HG03442 (cell line): ENCODE measurements at regions not wholly inside any gene's neighbourhood (a gene's known extent, or its start where the extent isn't known, plus 50 kb on each side); places are given as distances from the start of the nearest gene placed in this dataset.

Experiments used
- ATAC-seq: cut with Tn5 transposase; IDR thresholded peaks from one replicate; pipeline ENCODE4 v1.9.1; 2021; ENCODE audit warnings: mild to moderate bottlenecking, moderate library complexity; ENCODE audit not compliant: unreplicated experiment

GRCh38 chr14:28707814-28708213, 58.8 kb upstream of the FOXG1 start:
- no peak for ATAC-seq

- ATAC-seq, result no peak
Observed at GRCh38 chr14:28709571-28710305, 56.8 kb upstream of the FOXG1 start.
